ENCODE measurements at regions not wholly inside any gene's neighbourhood (a gene's known extent, or its start where the extent isn't known, plus 50 kb on each side); places are given as distances from the start of the nearest gene placed in this dataset.
"Not testable (repeated sequence)": the region's sequence is repeated elsewhere in the genome, so short reads cannot be mapped to it uniquely, and the experiment has no call there.

DNA sequence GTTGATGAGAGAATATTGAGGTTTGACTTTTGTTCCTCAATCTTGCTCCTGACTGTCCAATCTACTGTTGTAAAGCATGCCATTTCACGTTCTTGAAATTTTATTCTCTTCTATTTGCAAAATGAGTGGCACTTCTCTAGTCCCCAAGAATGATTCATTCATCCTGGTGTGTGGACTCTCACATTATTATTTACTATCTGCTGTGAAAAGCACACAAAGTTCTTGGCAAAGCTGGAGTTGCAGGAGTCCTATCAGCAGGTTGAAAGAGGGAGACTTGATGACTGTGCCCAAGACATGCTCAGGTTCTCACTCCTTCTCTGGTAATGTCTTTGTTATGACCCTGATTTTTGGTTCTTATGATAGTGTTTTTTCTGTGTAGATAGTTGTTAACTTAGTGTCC, 382.6 kb downstream of the DMRTA1 start:
- no peak for DNase-seq (ENCODE audit: low read depth, low spot score)
- Histone ChIP-seq H3K36me3 (ENCODE audit: insufficient read depth, low read length) (no peaks in the 10 kb centered on the region), H3K4me3 (no peak overlapping the region), H3K27ac (no peak overlapping the region), H3K9ac (ENCODE audit: insufficient read length) (no peak overlapping the region), H3K9me3 (ENCODE audit: low read depth, low read length) (no peaks in the 10 kb centered on the region)
- TF ChIP-seq FOXP2 (optimal IDR thresholded peaks at IDR 0.05; ENCODE audit: control extremely low read depth, extremely low read length, insufficient read depth) (no peak), EZH2 (IDR thresholded peaks at IDR 0.05) (no peak), POLR2AphosphoS5 (IDR thresholded peaks at IDR 0.05; ENCODE audit: borderline replicate concordance, low read depth, low read length) (no peak)

DNA sequence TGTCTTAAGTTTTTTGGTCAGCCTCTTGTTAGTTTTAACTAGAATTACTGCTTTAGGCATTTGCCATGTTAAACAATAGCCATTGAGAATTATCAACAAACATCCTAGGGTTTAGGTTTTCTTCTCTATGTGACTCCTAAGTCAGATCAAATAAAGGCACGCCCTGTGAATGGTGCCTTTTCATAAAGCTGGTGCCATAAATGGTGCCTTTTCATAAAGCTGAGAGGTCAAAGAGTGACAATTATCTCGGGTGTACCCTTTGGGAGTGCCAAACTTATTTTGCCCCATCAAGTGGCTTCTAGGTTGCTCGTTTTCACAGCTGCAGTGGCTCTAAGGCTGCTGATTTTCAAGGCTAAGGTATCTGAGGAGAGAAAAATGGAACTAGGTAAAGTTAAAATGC, 391.6 kb downstream of the DMRTA1 start:
- H3K4me3 ChIP-seq, result no peak overlapping the region
- TF ChIP-seq POLR2AphosphoS5 (IDR thresholded peaks at IDR 0.05; ENCODE audit: borderline replicate concordance, low read depth, low read length) (no peak), FOXP2 (optimal IDR thresholded peaks at IDR 0.05; ENCODE audit: control extremely low read depth, extremely low read length, insufficient read depth) (no peak), EZH2 (IDR thresholded peaks at IDR 0.05) (no peak)
- no peak for DNase-seq (ENCODE audit: low read depth, low spot score)
- no peak overlapping the region for H3K9ac ChIP-seq (ENCODE audit: insufficient read length)
- no peaks in the 10 kb centered on the region for H3K36me3 ChIP-seq (ENCODE audit: insufficient read depth, low read length)
- no peak overlapping the region for H3K27ac ChIP-seq
- no peaks in the 10 kb centered on the region for H3K9me3 ChIP-seq (ENCODE audit: low read depth, low read length)

DNA sequence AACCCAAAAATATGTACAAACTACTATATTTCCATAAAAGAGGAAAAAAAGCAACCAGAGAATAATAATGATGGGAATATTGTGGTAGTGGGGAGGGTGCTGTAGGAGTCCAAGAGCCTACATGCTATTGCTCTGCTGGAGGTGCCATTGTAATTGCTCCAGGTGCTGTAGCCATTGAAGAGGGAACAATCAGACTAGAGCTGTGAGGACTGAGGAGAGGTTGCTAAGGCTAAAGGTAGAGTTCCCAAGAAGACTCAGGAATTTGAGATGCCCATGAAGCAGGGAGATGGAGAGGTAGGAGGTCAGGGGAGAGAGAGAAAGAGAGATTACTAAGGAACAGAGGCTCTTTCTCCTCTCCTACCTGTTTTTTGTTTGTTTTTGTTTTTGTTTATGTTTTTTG, 394.0 kb downstream of the DMRTA1 start:
- no peak for TF ChIP-seq POLR2AphosphoS5 (IDR thresholded peaks at IDR 0.05; ENCODE audit: borderline replicate concordance, low read depth, low read length)
- no peak for TF ChIP-seq FOXP2 (optimal IDR thresholded peaks at IDR 0.05; ENCODE audit: control extremely low read depth, extremely low read length, insufficient read depth)
- TF ChIP-seq EZH2 (IDR thresholded peaks at IDR 0.05), result no peak
- DNase-seq (ENCODE audit: low read depth, low spot score), result no peak
- H3K9me3 ChIP-seq (ENCODE audit: low read depth, low read length), result no peaks in the 10 kb centered on the region
- no peaks in the 10 kb centered on the region for H3K36me3 ChIP-seq (ENCODE audit: insufficient read depth, low read length)
- no peak overlapping the region for H3K27ac ChIP-seq
- H3K4me3 ChIP-seq, result no peak overlapping the region
- no peak overlapping the region for H3K9ac ChIP-seq (ENCODE audit: insufficient read length)

DNA sequence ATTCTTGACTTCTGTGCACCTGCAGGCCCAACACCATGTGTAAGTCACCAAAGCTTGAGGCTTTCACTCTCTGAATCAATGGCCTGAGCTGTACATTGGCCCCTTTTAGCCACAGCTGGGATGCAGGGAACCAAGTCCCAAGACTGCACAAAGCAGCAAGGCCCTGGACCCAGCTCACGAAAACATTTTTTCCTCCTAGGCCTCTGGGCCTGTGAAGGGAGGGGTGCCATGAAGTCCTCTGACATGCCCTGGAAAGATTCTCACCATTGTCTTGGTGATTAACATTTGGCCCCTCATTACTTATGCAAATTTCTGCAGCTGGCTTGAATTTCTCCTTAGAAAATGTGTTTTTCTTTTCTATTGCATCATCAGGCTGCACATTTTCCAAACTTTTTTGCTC, 398.6 kb downstream of the DMRTA1 start:
- not testable (repeated sequence) for H3K36me3 ChIP-seq (ENCODE audit: insufficient read depth, low read length); H3K9me3 ChIP-seq (ENCODE audit: low read depth, low read length); H3K27ac ChIP-seq; DNase-seq (ENCODE audit: low read depth, low spot score); H3K4me3 ChIP-seq; H3K9ac ChIP-seq (ENCODE audit: insufficient read length)

DNA sequence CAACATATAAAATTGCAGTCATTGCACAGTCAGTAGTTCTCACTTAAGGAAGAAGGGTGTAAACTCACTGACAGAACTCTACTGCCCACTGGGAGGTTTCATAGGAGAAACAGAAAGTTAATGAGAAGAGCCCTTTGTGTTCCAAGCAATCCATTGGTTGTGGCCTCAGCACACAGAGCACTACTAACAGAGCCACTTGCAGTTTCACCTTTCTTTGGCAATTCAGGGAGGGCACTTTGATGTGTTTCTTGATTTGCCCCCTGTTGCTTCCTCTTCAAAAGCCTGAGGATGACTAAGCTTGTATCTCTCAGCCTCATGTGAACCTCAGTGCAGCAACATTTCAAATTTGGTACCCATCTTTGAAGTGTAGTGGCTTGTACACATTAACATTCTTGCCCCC, 409.4 kb downstream of the DMRTA1 start:
- H3K4me3 ChIP-seq, result no peak overlapping the region
- TF ChIP-seq EZH2 (IDR thresholded peaks at IDR 0.05), result no peak
- no peak for TF ChIP-seq POLR2AphosphoS5 (IDR thresholded peaks at IDR 0.05; ENCODE audit: borderline replicate concordance, low read depth, low read length)
- TF ChIP-seq FOXP2 (optimal IDR thresholded peaks at IDR 0.05; ENCODE audit: control extremely low read depth, extremely low read length, insufficient read depth), result no peak
- DNase-seq (ENCODE audit: low read depth, low spot score), result no peak

DNA sequence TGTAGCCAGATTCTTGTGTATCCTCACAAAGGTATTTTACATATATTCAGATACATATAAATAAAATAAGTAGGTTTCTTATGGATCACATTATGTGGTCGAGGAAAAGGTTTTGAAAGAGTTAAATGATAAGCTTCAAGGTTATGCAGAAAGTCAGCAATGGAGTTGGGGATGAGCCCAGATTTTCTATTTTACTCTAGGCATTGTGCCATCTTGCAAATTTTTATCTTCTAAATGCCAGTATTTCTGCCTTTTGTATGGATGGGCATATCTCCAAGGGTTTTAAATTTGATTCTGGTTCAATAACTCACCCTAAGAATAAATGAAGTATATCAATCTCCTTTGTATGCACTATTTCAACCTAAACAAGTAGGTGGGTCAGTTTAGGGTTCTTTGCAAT, 410.7 kb downstream of the DMRTA1 start:
- Histone ChIP-seq H3K27ac (no peak overlapping the region), H3K9ac (ENCODE audit: insufficient read length) (no peak overlapping the region), H3K9me3 (ENCODE audit: low read depth, low read length) (no peaks in the 10 kb centered on the region), H3K36me3 (ENCODE audit: insufficient read depth, low read length) (no peaks in the 10 kb centered on the region), H3K4me3 (no peak overlapping the region)
- DNase-seq (ENCODE audit: low read depth, low spot score), result no peak
- TF ChIP-seq FOXP2 (optimal IDR thresholded peaks at IDR 0.05; ENCODE audit: control extremely low read depth, extremely low read length, insufficient read depth), result no peak
- no peak for TF ChIP-seq POLR2AphosphoS5 (IDR thresholded peaks at IDR 0.05; ENCODE audit: borderline replicate concordance, low read depth, low read length)
- no peak for TF ChIP-seq EZH2 (IDR thresholded peaks at IDR 0.05)

More for the DNA sequence above, 409.4 kb downstream of the DMRTA1 start:
- Histone ChIP-seq H3K36me3 (ENCODE audit: insufficient read depth, low read length) (no peaks in the 10 kb centered on the region), H3K9ac (ENCODE audit: insufficient read length) (no peak overlapping the region), H3K27ac (no peak overlapping the region), H3K9me3 (ENCODE audit: low read depth, low read length) (no peaks in the 10 kb centered on the region)

DNA sequence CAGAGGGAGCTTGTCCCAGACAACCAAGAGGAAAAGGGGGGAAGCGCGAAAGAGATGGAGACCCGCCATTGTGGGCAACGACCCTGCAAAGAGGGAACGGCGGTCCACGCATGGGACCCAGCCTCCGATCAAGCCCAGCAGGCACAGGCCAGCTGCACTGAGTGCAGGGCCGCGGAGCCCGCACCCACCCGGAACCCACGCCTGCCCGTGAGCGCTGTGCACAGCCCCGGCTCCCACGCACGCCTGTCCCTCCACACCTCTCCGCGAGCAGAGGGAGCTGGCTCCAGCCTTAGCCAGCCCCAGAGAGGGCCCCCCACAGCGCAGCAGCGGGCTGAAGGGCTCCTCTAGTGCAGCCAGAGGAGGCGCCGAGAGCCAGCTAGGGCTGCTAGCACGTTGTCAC, 416.5 kb downstream of the DMRTA1 start:
- H3K9ac ChIP-seq (ENCODE audit: insufficient read length), result no peak overlapping the region
- no peak overlapping the region for H3K4me3 ChIP-seq
- no peaks in the 10 kb centered on the region for H3K36me3 ChIP-seq (ENCODE audit: insufficient read depth, low read length)
- no peaks in the 10 kb centered on the region for H3K9me3 ChIP-seq (ENCODE audit: low read depth, low read length)
- DNase-seq (ENCODE audit: low read depth, low spot score), result no peak
- H3K27ac ChIP-seq, result no peak overlapping the region
- TF ChIP-seq POLR2AphosphoS5 (IDR thresholded peaks at IDR 0.05; ENCODE audit: borderline replicate concordance, low read depth, low read length), result no peak
- TF ChIP-seq FOXP2 (optimal IDR thresholded peaks at IDR 0.05; ENCODE audit: control extremely low read depth, extremely low read length, insufficient read depth), result no peak
- no peak for TF ChIP-seq EZH2 (IDR thresholded peaks at IDR 0.05)

DNA sequence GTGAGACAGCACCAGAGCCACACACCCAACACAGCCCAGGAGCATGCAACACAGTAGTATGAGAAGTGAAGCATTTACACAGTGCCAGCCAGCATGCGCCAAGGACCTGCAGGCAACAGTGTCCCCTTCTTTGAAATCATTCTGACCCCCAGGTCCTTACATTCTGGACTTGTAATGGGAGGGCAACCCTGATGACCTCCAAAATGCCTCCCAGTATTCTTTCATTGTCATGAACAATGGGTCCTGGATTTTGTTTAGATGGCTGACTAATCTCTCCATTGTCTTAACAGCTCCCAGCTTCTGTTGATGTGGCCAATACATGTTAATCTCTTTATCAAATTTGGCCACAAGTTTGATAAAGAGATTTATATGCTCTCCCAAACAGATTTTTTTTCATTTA, 417.1 kb downstream of the DMRTA1 start:
- TF ChIP-seq FOXP2 (optimal IDR thresholded peaks at IDR 0.05; ENCODE audit: control extremely low read depth, extremely low read length, insufficient read depth) (no peak), EZH2 (IDR thresholded peaks at IDR 0.05) (no peak), POLR2AphosphoS5 (IDR thresholded peaks at IDR 0.05; ENCODE audit: borderline replicate concordance, low read depth, low read length) (no peak)
- Histone ChIP-seq H3K27ac (no peak overlapping the region), H3K36me3 (ENCODE audit: insufficient read depth, low read length) (no peaks in the 10 kb centered on the region), H3K9me3 (ENCODE audit: low read depth, low read length) (no peaks in the 10 kb centered on the region), H3K9ac (ENCODE audit: insufficient read length) (no peak overlapping the region), H3K4me3 (no peak overlapping the region)
- DNase-seq (ENCODE audit: low read depth, low spot score), result no peak

DNA sequence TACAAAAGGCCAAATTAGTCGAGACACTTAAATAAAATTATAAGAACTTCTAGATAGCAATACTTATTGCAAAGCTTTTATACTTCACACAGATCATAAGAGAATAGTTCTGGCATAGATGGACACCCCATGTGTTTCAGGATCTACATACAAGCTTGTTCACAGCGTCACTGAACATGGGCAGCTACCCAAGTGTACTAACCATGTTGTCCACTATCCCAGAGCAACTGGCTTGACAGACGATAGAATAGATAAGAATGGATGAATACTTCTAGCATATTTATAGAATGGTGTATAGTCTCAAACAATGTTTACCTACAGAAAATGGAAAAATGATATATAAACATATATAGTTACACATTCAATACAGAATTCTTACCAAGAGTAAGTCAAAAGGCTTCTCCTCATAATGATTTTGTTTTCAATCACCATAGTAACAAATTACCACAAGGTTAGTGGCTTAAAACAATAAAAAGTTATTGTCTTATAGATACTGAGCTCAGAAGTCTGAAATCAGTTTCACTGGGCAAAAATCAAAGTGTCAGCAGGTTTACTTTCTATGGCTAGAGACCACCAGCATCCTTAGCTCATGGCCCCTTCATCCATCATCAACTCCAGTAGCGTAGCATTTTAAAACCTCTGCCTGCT, 446.7 kb downstream of the DMRTA1 start:
- DNase-seq (ENCODE audit: low read depth, low spot score), result no peak
- no peak for TF ChIP-seq POLR2AphosphoS5 (IDR thresholded peaks at IDR 0.05; ENCODE audit: borderline replicate concordance, low read depth, low read length)
- no peak for TF ChIP-seq EZH2 (IDR thresholded peaks at IDR 0.05)
- TF ChIP-seq FOXP2 (optimal IDR thresholded peaks at IDR 0.05; ENCODE audit: control extremely low read depth, extremely low read length, insufficient read depth), result no peak
- H3K4me3 ChIP-seq, result no peak overlapping the region
- H3K9ac ChIP-seq (ENCODE audit: insufficient read length), result no peak overlapping the region
- no peaks in the 10 kb centered on the region for H3K9me3 ChIP-seq (ENCODE audit: low read depth, low read length)
- no peak overlapping the region for H3K27ac ChIP-seq
- H3K36me3 ChIP-seq (ENCODE audit: insufficient read depth, low read length), result no peaks in the 10 kb centered on the region
